ENCODE measurements at regions not wholly inside any gene's neighbourhood (a gene's known extent, or its start where the extent isn't known, plus 50 kb on each side); places are given as distances from the start of the nearest gene placed in this dataset.

GRCh38 chrX:16433021-16433420 lies 216.9 kb upstream of the S100G start:
- no peaks in the 10 kb centered on the region for H3K27me3 ChIP-seq (replicated peaks; ENCODE audit: insufficient read depth)
- H3K9me3 ChIP-seq: no peaks in the 10 kb centered on the region
- no peaks in the 10 kb centered on the region for H3K4me1 ChIP-seq (ENCODE audit: control insufficient read depth in 1 of 2, low read depth in 2 of 2)
- DNase-seq (ENCODE audit: low spot score) (no peak), ATAC-seq (ENCODE audit: insufficient number of reproducible peaks, low FRiP score, low read depth) (no peak)
- TF ChIP-seq CTCF (IDR thresholded peaks at IDR 0.05): no peak
- no peaks in the 10 kb centered on the region for H3K36me3 ChIP-seq
- no peak overlapping the region for H3K27ac ChIP-seq
- H3K4me3 ChIP-seq: no peak overlapping the region

GRCh38 chrX:16435399-16435986 lies 214.5 kb upstream of the S100G start:
- H3K27me3 ChIP-seq (replicated peaks; ENCODE audit: insufficient read depth): no peaks in the 10 kb centered on the region
- TF ChIP-seq CTCF (IDR thresholded peaks at IDR 0.05): no peak
- H3K4me3 ChIP-seq: no peak overlapping the region
- no peaks in the 10 kb centered on the region for H3K4me1 ChIP-seq (ENCODE audit: control insufficient read depth in 1 of 2, low read depth in 2 of 2)
- H3K9me3 ChIP-seq: no peaks in the 10 kb centered on the region
- H3K36me3 ChIP-seq: no peaks in the 10 kb centered on the region
- no peak overlapping the region for H3K27ac ChIP-seq
- no peak for ATAC-seq (ENCODE audit: insufficient number of reproducible peaks, low FRiP score, low read depth)
- no peak for DNase-seq (ENCODE audit: low spot score)

- Histone ChIP-seq H3K27me3 (replicated peaks; ENCODE audit: insufficient read depth) (no peaks in the 10 kb centered on the region), H3K27ac (no peak overlapping the region), H3K4me3 (no peak overlapping the region), H3K4me1 (ENCODE audit: control insufficient read depth in 1 of 2, low read depth in 2 of 2) (no peaks in the 10 kb centered on the region), H3K36me3 (no peaks in the 10 kb centered on the region), H3K9me3 (no peaks in the 10 kb centered on the region)
- TF ChIP-seq CTCF (IDR thresholded peaks at IDR 0.05): peak; percentile 55
- peak; percentile 33 for DNase-seq (ENCODE audit: low spot score)
- peak; percentile 43 for ATAC-seq (ENCODE audit: insufficient number of reproducible peaks, low FRiP score, low read depth)
Measured at GRCh38 chrX:16436348-16437188, 213.4 kb upstream of the S100G start.

GRCh38 chrX:16440446-16440845 lies 209.5 kb upstream of the S100G start:
- H3K9me3 ChIP-seq: no peaks in the 10 kb centered on the region
- H3K4me1 ChIP-seq (ENCODE audit: control insufficient read depth in 1 of 2, low read depth in 2 of 2): no peaks in the 10 kb centered on the region
- DNase-seq (ENCODE audit: low spot score) (no peak), ATAC-seq (ENCODE audit: insufficient number of reproducible peaks, low FRiP score, low read depth) (no peak)
- no peak for TF ChIP-seq CTCF (IDR thresholded peaks at IDR 0.05)
- H3K36me3 ChIP-seq: no peaks in the 10 kb centered on the region
- no peak overlapping the region for H3K4me3 ChIP-seq
- no peak overlapping the region for H3K27ac ChIP-seq
- H3K27me3 ChIP-seq (replicated peaks; ENCODE audit: insufficient read depth): no peaks in the 10 kb centered on the region

GRCh38 chrX:16444353-16444752 lies 205.6 kb upstream of the S100G start:
- Histone ChIP-seq H3K27ac (no peak overlapping the region), H3K36me3 (no peaks in the 10 kb centered on the region), H3K4me1 (ENCODE audit: control insufficient read depth in 1 of 2, low read depth in 2 of 2) (no peaks in the 10 kb centered on the region), H3K4me3 (no peak overlapping the region), H3K9me3 (no peaks in the 10 kb centered on the region), H3K27me3 (replicated peaks; ENCODE audit: insufficient read depth) (no peaks in the 10 kb centered on the region)
- DNase-seq (ENCODE audit: low spot score) (no peak), ATAC-seq (ENCODE audit: insufficient number of reproducible peaks, low FRiP score, low read depth) (no peak)
- TF ChIP-seq CTCF (IDR thresholded peaks at IDR 0.05): no peak
